H1 (cell line): ENCODE measurements at regions not wholly inside any gene's neighbourhood (a gene's known extent, or its start where the extent isn't known, plus 50 kb on each side); places are given as distances from the start of the nearest gene placed in this dataset.

Experiments used
- CTCF ChIA-PET: fragments of 300-600 bp; sonication (Branson Sonifier 250); formaldehyde crosslinking; loops from one replicate; lab custom pipeline; 2021; ENCODE audit not compliant: partially characterized antibody; lab: Charles Lee
- POLR2A ChIA-PET: fragments of 300-600 bp; sonication (Branson Sonifier 250); formaldehyde crosslinking; loops from one replicate; lab custom pipeline; 2021; ENCODE audit warnings: inconsistent platforms; ENCODE audit not compliant: partially characterized antibody; lab: Charles Lee
- DNase-seq, 2 experiments: peaks; one replicate each; pipeline versions ENCODE4 v3.0.0 to v3.0.0-alpha.2; 2010 to 2022; ENCODE audit warnings: low spot score in 2 of 2, low read depth in 1 of 2, mixed read lengths in 1 of 2
- FAIRE-seq: peaks from 2 replicates; lab custom pipeline; 2011; peaks lifted over from hg19 to GRCh38; lab: Jason Lieb, UNC
- H2AFZ ChIP-seq: 2 replicates; pipeline ENCODE4 v1.8.1; 2012; ENCODE audit warnings: low read length, inconsistent platforms
- H2AK5ac ChIP-seq: 2 replicates; pipeline ENCODE4 v1.6.1; 2013; ENCODE audit warnings: low read depth, low read length
- H2BK120ac ChIP-seq: replicated peaks from 2 replicates; pipeline ENCODE3; 2013; ENCODE audit warnings: low read depth, low read length, inconsistent platforms
- H2BK12ac ChIP-seq: 2 replicates; pipeline ENCODE4 v1.6.1; 2013; ENCODE audit warnings: low read depth, low read length
- H2BK15ac ChIP-seq: 2 replicates; pipeline ENCODE4 v1.6.1; 2013; ENCODE audit warnings: low read length
- H2BK20ac ChIP-seq: 2 replicates; pipeline ENCODE4 v1.6.1; 2013; ENCODE audit warnings: low read length
- H2BK5ac ChIP-seq: 2 replicates; pipeline ENCODE4 v1.6.1; 2013; ENCODE audit warnings: low read depth, low read length
- H3K14ac ChIP-seq: 2 replicates; pipeline ENCODE4 v1.6.1; 2013; ENCODE audit warnings: inconsistent platforms; ENCODE audit not compliant: insufficient read length
- H3K18ac ChIP-seq: 2 replicates; pipeline ENCODE4 v1.6.1; 2013; ENCODE audit warnings: low read length; ENCODE audit errors: extremely low read depth
- H3K23ac ChIP-seq: 2 replicates; pipeline ENCODE4 v1.6.1; 2013; ENCODE audit warnings: inconsistent platforms; ENCODE audit not compliant: insufficient read length
- H3K23me2 ChIP-seq: 2 replicates; pipeline ENCODE4 v1.6.1; 2013; ENCODE audit warnings: low read depth, low read length
- H3K27ac ChIP-seq: 2 replicates; pipeline ENCODE4 v1.6.1; 2011; ENCODE audit warnings: low read depth, low read length, inconsistent platforms
- H3K27me3 ChIP-seq, 4 experiments: replicated peaks in 1 of 4; 1 replicate in 1 of 4; 2 replicates in 3 of 4; pipeline versions ENCODE4 v1.6.1 to v1.8.1; 2011 to 2013; ENCODE audit warnings: low read length in 3 of 4, mild to moderate bottlenecking in 3 of 4, inconsistent platforms in 2 of 4, mixed read lengths in 2 of 4, moderate library complexity in 1 of 4; ENCODE audit not compliant: control insufficient read depth in 3 of 4, insufficient read depth in 3 of 4; ENCODE audit errors: extremely low read depth in 1 of 4
- H3K36me3 ChIP-seq, 4 experiments: 2 replicates each; pipeline versions ENCODE4 v1.6.1 to v1.8.1; 2011 to 2013; ENCODE audit warnings: mild to moderate bottlenecking in 4 of 4, low read length in 3 of 4, moderate library complexity in 2 of 4, control low read depth in 1 of 4, inconsistent platforms in 1 of 4; ENCODE audit not compliant: insufficient read depth in 4 of 4, control insufficient read depth in 2 of 4
- H3K4ac ChIP-seq: replicated peaks from 2 replicates; pipeline ENCODE3; 2013; ENCODE audit warnings: low read length, low read depth, mixed read lengths, inconsistent platforms; ENCODE audit not compliant: insufficient read length
- H3K4me1 ChIP-seq, 4 experiments: replicated peaks in 1 of 4; 1 replicate in 1 of 4; 2 replicates in 3 of 4; pipeline versions ENCODE4 v1.6.1 to v1.8.1; 2011 to 2013; ENCODE audit warnings: low read length in 3 of 4, inconsistent platforms in 2 of 4, mixed read lengths in 1 of 4; ENCODE audit not compliant: insufficient read depth in 4 of 4, control insufficient read depth in 3 of 4
- H3K4me2 ChIP-seq, 2 experiments: 2 replicates each; pipeline versions ENCODE4 v1.6.1 to v1.8.1; 2011 to 2013; ENCODE audit warnings: low read depth in 2 of 2, low read length in 2 of 2, control low read depth in 1 of 2, inconsistent platforms in 1 of 2, mild to moderate bottlenecking in 1 of 2; ENCODE audit not compliant: insufficient read depth in 1 of 2
- H3K4me3 ChIP-seq, 4 experiments: fragments of 200-600, 300-600 bp in 1 of 4; sonication (generic), shearing (Covaris generic), sonication (Bioruptor Twin) in 1 of 4; 2 replicates each; pipeline versions ENCODE4 v1.5.1 to v1.8.1; 2011 to 2016; ENCODE audit warnings: low read length in 4 of 4, low read depth in 3 of 4, control low read depth in 2 of 4, inconsistent platforms in 2 of 4, mild to moderate bottlenecking in 2 of 4, mixed read lengths in 1 of 4, moderate library complexity in 1 of 4; ENCODE audit not compliant: insufficient read depth in 2 of 4; ENCODE audit errors: extremely low read depth in 1 of 4
- H3K56ac ChIP-seq: replicated peaks from 2 replicates; pipeline ENCODE3; 2013; ENCODE audit warnings: low read depth, mild to moderate bottlenecking, mixed read lengths, low read length, inconsistent platforms; ENCODE audit not compliant: insufficient read length
- H3K79me1 ChIP-seq: 2 replicates; pipeline ENCODE4 v1.6.1; 2013; ENCODE audit warnings: low read depth, low read length, control low read depth
- H3K79me2 ChIP-seq, 2 experiments: 2 replicates each; pipeline versions ENCODE4 v1.6.1 to v1.8.1; 2012 to 2013; ENCODE audit warnings: low read length in 2 of 2, mild to moderate bottlenecking in 2 of 2, inconsistent platforms in 1 of 2; ENCODE audit not compliant: insufficient read depth in 2 of 2, control insufficient read depth in 1 of 2
- H3K9ac ChIP-seq, 4 experiments: replicated peaks in 1 of 4; 1 replicate in 1 of 4; 2 replicates in 3 of 4; pipeline versions ENCODE4 v1.6.1 to v1.8.1; 2011 to 2013; ENCODE audit warnings: low read depth in 3 of 4, low read length in 3 of 4, control low read depth in 2 of 4, mild to moderate bottlenecking in 2 of 4, moderate library complexity in 2 of 4, inconsistent platforms in 1 of 4; ENCODE audit errors: extremely low read depth in 1 of 4
- H3K9me3 ChIP-seq, 2 experiments: 2 replicates each; pipeline versions ENCODE4 v1.6.1 to v1.8.1; 2012 to 2013; ENCODE audit warnings: mild to moderate bottlenecking in 2 of 2, moderate library complexity in 2 of 2, control low read depth in 1 of 2, inconsistent platforms in 1 of 2, low read depth in 1 of 2, low read length in 1 of 2, mixed read lengths in 1 of 2; ENCODE audit not compliant: insufficient read depth in 2 of 2
- H4K20me1 ChIP-seq, 2 experiments: replicated peaks in 1 of 2; 2 replicates each; pipeline versions ENCODE3 to v1.8.1; 2011 to 2013; ENCODE audit warnings: inconsistent platforms in 2 of 2, low read length in 2 of 2, mild to moderate bottlenecking in 1 of 2; ENCODE audit not compliant: insufficient read depth in 2 of 2, control insufficient read depth in 1 of 2
- H4K5ac ChIP-seq: 2 replicates; pipeline ENCODE4 v1.6.1; 2013; ENCODE audit warnings: low read length, low read depth, mixed read lengths, inconsistent platforms; ENCODE audit not compliant: insufficient read length
- H4K8ac ChIP-seq: 2 replicates; pipeline ENCODE4 v1.8.0; 2013; ENCODE audit warnings: mild to moderate bottlenecking, moderate library complexity, low read length, inconsistent platforms; ENCODE audit not compliant: insufficient read depth; ENCODE audit errors: extremely low read depth
- H4K91ac ChIP-seq: replicated peaks from 2 replicates; pipeline ENCODE3; 2013; ENCODE audit warnings: low read length, mixed read lengths, inconsistent platforms; ENCODE audit not compliant: insufficient read length
- ASH2L ChIP-seq: fragments of 200-600, 300-600 bp; sonication (generic); IDR thresholded peaks from one replicate; pipeline ENCODE4 v1.7.1; 2017; ENCODE audit warnings: low read length
- CTBP2 ChIP-seq: IDR thresholded peaks from 2 replicates; pipeline ENCODE4 v1.7.0; 2011; ENCODE audit warnings: borderline replicate concordance, mild to moderate bottlenecking, moderate library complexity, mixed read lengths, low read length; ENCODE audit not compliant: insufficient read depth, insufficient read length
- EGR1 ChIP-seq: IDR thresholded peaks from 2 replicates; pipeline ENCODE4 v1.6.1; 2011; ENCODE audit warnings: low read depth, low read length, borderline replicate concordance
- JUN ChIP-seq: IDR thresholded peaks from 2 replicates; pipeline ENCODE4 v1.6.1; 2011; ENCODE audit warnings: low read depth, mild to moderate bottlenecking, improper control_type of control experiment, low read length
- POLR2AphosphoS5 ChIP-seq: IDR thresholded peaks from 2 replicates; pipeline ENCODE4 v1.6.1; 2011; ENCODE audit warnings: low read depth, low read length
- SAP30 ChIP-seq: fragments of 300-600 bp; sonication (generic); IDR thresholded peaks from 2 replicates; pipeline ENCODE4 v1.7.1; 2012; ENCODE audit warnings: low read length, moderate library complexity, mild to moderate bottlenecking, inconsistent platforms; ENCODE audit not compliant: insufficient read depth, insufficient replicate concordance
- SIN3A ChIP-seq, 2 experiments: IDR thresholded peaks in 1 of 2; conservative IDR thresholded peaks in 1 of 2; 2 replicates each; pipeline ENCODE4 v1.6.1; 2011 to 2012; ENCODE audit warnings: low read length in 2 of 2, improper control_type of control experiment in 1 of 2, low read depth in 1 of 2, mild to moderate bottlenecking in 1 of 2
- SP1 ChIP-seq: IDR thresholded peaks from 2 replicates; pipeline ENCODE4 v1.6.1; 2011; ENCODE audit warnings: low read depth, low read length
- USF2 ChIP-seq: IDR thresholded peaks from 2 replicates; pipeline ENCODE4 v1.6.1; 2011; ENCODE audit warnings: low read length, improper control_type of control experiment
- ZNF274 ChIP-seq: IDR thresholded peaks from 2 replicates; pipeline ENCODE4 v1.7.0; 2012; ENCODE audit warnings: low read length, borderline replicate concordance; ENCODE audit errors: extremely low read depth
- WGBS, 2 experiments: shearing (Covaris generic) in 1 of 2; methylation state at CpG; one replicate each; pipeline versions ENCODE4 v1.1.6 to v1.1.7; 2013 to 2015; ENCODE audit warnings: low lambda C conversion rate in 2 of 2, mixed read lengths in 2 of 2, inconsistent platforms in 1 of 2, low coverage in 1 of 2, missing lambda C conversion rate in 1 of 2; ENCODE audit not compliant: insufficient replicate concordance in 2 of 2, insufficient coverage in 1 of 2, insufficient read length in 1 of 2; ENCODE audit errors: extremely low coverage in 1 of 2, missing lambda C conversion rate in 1 of 2; 5-methylcytosine and 5-hydroxymethylcytosine counted together
- TF ChIP-seq, protein P1 (sequence below): IDR thresholded peaks from 2 replicates; pipeline ENCODE4 v1.6.1; 2011; ENCODE audit warnings: low read depth, mild to moderate bottlenecking, low read length; ENCODE audit not compliant: insufficient read depth

DNA sequence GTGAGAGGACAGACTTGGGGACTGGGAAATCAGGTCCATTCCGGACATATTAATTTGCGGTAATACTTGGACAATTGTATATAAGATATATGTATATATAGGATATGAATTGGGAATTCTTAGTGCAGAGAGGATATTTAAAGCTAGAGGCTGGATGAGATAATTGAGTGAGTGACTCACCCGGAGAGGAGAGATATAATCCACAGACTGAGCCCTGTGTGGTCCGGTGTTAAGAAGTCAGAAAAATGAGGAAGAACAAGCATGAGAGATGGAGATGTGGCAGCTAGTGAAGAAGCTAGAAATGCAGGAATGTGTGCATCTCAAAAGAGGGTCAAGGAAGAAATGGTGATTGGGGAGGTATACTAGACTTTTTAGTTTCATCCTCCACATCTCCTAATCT lies 336.2 kb downstream of the SLC7A11 start (continued):
- no peak for TF ChIP-seq EGR1
- TF ChIP-seq, all 59 proteins: peak for 0

DNA sequence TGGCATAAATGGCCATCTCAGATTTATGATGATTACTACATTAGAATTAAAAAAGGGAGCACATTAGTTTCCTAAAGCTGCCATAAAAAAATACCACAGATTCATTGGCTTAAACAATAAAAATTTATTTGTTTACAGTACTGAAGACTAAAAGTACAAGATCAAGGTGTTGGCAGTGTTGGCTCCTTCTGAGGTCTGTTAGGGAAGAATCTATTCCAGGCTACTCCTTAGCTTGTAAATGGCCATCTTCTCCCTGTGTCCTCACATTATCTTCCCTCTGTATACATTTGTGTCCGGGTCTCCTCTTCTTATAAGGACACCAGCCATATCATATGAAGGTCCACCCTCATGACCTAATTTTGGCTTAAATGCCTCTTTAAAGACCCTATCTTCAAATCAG lies 341.0 kb downstream of the SLC7A11 start:
- ChIA-PET CTCF (no interaction called here), POLR2A (no interaction called here)
- Histone ChIP-seq H3K23me2 (no peaks in the 10 kb centered on the region), H3K4me1 (no peaks in the 10 kb centered on the region), H2BK20ac (no peak overlapping the region), H3K4me2 (no peak overlapping the region), H3K4ac (no peak overlapping the region), H3K23ac (no peak overlapping the region), H2BK15ac (no peak overlapping the region), H3K27ac (no peak overlapping the region), H3K9me3 (no peaks in the 10 kb centered on the region; a peak in 1 of 4 replicates), H2BK120ac (no peak overlapping the region), H2AK5ac (no peak overlapping the region), H3K79me1 (no peaks in the 10 kb centered on the region), H3K56ac (no peak overlapping the region), H4K8ac (no peak overlapping the region), H3K18ac (no peak overlapping the region), H3K9ac (no peak overlapping the region), H3K36me3 (no peaks in the 10 kb centered on the region), H2BK12ac (no peak overlapping the region), H3K79me2 (no peaks in the 10 kb centered on the region), H2AFZ (no peak overlapping the region), H3K27me3 (no peaks in the 10 kb centered on the region), H4K20me1 (no peaks in the 10 kb centered on the region), H2BK5ac (no peak overlapping the region), H4K5ac (no peak overlapping the region), H3K4me3 (no peak overlapping the region), H3K14ac (no peak overlapping the region), H4K91ac (no peak overlapping the region)
- WGBS, 2 experiments: 71% methylated on average over 1 of the region's 1 CpG; no CpG with 5 or more reads in 1 of the 2 experiments
- DNase-seq (no peak), FAIRE-seq (no peak)
- TF ChIP-seq POLR2AphosphoS5 (no peak), ZNF274 (no peak), JUN (no peak), CTBP2 (no peak), SAP30 (no peak), USF2 (no peak), SP1 (no peak), ASH2L (no peak), SIN3A (conservative IDR thresholded peaks at IDR 0.05 in 1 of 2, IDR thresholded peaks at IDR 0.05 in 1 of 2; ENCODE audit: low read depth in 1 of 2, low read length in 2 of 2) (no peak)
- TF ChIP-seq, protein P1, sequence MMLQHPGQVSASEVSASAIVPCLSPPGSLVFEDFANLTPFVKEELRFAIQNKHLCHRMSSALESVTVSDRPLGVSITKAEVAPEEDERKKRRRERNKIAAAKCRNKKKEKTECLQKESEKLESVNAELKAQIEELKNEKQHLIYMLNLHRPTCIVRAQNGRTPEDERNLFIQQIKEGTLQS: no peak
